Peyer's patch (tissue), 4 donors: ENCODE measurements at regions not wholly inside any gene's neighbourhood (a gene's known extent, or its start where the extent isn't known, plus 50 kb on each side); places are given as distances from the start of the nearest gene placed in this dataset.
"Not testable (repeated sequence)": the region's sequence is repeated elsewhere in the genome, so short reads cannot be mapped to it uniquely, and the experiment has no call there.

Experiments used
- DNase-seq, 3 donors: peaks; one replicate each; pipeline ENCODE4 v3.0.0-alpha.2; 2017 to 2019
- H3K27ac ChIP-seq, 4 donors: fragments of 200-600 bp; sonication (generic); one replicate each; pipeline ENCODE4 v1.5.1; 2016 to 2019
- H3K27me3 ChIP-seq, 2 donors: fragments of 200-600 bp; sonication (generic); one replicate each; pipeline ENCODE4 v1.5.1; 2019
- H3K36me3 ChIP-seq, 3 donors: fragments of 200-600 bp; sonication (generic); one replicate each; pipeline ENCODE4 v1.5.1; 2016 to 2019
- H3K4me1 ChIP-seq, 4 donors: fragments of 200-600 bp; sonication (generic); one replicate each; pipeline ENCODE4 v1.5.1; 2016 to 2019
- H3K4me3 ChIP-seq, 4 donors: fragments of 200-600 bp; sonication (generic); 1 replicate in 3 of 4; 2 replicates in 1 of 4; pipeline ENCODE4 v1.5.1; 2016 to 2019; ENCODE audit warnings: mild to moderate bottlenecking in 1 of 4
- H3K9me3 ChIP-seq, 4 donors: fragments of 200-600 bp; sonication (generic); one replicate each; pipeline ENCODE4 v1.5.1; 2016 to 2019; ENCODE audit warnings: mild to moderate bottlenecking in 1 of 4
- POLR2A ChIP-seq, 2 donors: fragments of 450-650 bp; IDR thresholded peaks; one replicate each; pipeline ENCODE4 v1.5.1; 2017; ENCODE audit warnings: antibody characterized with exemption in 2 of 2, mild to moderate bottlenecking in 2 of 2, moderate library complexity in 2 of 2
- TF ChIP-seq, protein P1 (sequence below), 6 experiments: fragments of 450-650 bp in 4 of 6; fragments of 200-600 bp in 2 of 6; sonication (generic) in 1 of 6; IDR thresholded peaks; one replicate each; pipeline ENCODE4 v1.5.1; 2017 to 2019; ENCODE audit warnings: antibody characterized with exemption in 6 of 6, mild to moderate bottlenecking in 3 of 6, moderate library complexity in 1 of 6

GRCh38 chr2:8346208-8346607 lies 335.6 kb upstream of the ID2 start:
- TF ChIP-seq, protein P1, sequence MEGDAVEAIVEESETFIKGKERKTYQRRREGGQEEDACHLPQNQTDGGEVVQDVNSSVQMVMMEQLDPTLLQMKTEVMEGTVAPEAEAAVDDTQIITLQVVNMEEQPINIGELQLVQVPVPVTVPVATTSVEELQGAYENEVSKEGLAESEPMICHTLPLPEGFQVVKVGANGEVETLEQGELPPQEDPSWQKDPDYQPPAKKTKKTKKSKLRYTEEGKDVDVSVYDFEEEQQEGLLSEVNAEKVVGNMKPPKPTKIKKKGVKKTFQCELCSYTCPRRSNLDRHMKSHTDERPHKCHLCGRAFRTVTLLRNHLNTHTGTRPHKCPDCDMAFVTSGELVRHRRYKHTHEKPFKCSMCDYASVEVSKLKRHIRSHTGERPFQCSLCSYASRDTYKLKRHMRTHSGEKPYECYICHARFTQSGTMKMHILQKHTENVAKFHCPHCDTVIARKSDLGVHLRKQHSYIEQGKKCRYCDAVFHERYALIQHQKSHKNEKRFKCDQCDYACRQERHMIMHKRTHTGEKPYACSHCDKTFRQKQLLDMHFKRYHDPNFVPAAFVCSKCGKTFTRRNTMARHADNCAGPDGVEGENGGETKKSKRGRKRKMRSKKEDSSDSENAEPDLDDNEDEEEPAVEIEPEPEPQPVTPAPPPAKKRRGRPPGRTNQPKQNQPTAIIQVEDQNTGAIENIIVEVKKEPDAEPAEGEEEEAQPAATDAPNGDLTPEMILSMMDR (IDR thresholded peaks at IDR 0.05): no peak
- TF ChIP-seq POLR2A (IDR thresholded peaks at IDR 0.05): no peak

GRCh38 chr2:8346706-8347430 lies 335.0 kb upstream of the ID2 start:
- no peak overlapping the region for H3K4me3 ChIP-seq
- no peaks in the 10 kb centered on the region for H3K36me3 ChIP-seq
- no peak for TF ChIP-seq POLR2A (IDR thresholded peaks at IDR 0.05)
- TF ChIP-seq, protein P1 (IDR thresholded peaks at IDR 0.05): no peak
- no peaks in the 10 kb centered on the region for H3K27me3 ChIP-seq
- no peaks in the 10 kb centered on the region for H3K9me3 ChIP-seq
- DNase-seq: no peak
- no peaks in the 10 kb centered on the region for H3K4me1 ChIP-seq
- H3K27ac ChIP-seq: no peak overlapping the region

More at GRCh38 chr2:8346208-8346607, 335.6 kb upstream of the ID2 start:
- Histone ChIP-seq H3K27ac (no peak overlapping the region), H3K9me3 (no peaks in the 10 kb centered on the region), H3K27me3 (no peaks in the 10 kb centered on the region), H3K4me3 (no peak overlapping the region), H3K4me1 (no peaks in the 10 kb centered on the region), H3K36me3 (no peaks in the 10 kb centered on the region)
- no peak for DNase-seq

DNA sequence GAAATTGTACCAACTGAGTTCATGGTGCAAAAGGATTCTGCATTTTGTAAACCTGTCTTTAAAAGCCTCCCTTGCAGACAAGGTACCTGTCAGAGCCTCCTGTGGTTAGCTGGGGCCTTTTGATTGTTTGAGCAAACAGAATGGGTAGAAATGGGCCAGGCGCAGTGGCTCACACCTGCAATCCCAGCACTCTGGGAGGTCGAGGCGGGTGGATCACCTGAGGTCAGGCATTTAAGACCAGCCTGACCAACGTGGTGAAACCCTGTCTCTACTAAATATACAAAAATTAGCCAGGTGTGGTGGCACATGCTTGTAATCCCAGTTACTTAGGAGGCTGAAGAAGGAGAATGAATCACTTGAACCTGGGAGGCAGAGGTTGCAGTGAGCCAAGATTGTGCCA lies 332.9 kb upstream of the ID2 start:
- H3K4me3 ChIP-seq, H3K27me3 ChIP-seq, H3K36me3 ChIP-seq, H3K27ac ChIP-seq, H3K4me1 ChIP-seq, DNase-seq, H3K9me3 ChIP-seq: not testable (repeated sequence)

DNA sequence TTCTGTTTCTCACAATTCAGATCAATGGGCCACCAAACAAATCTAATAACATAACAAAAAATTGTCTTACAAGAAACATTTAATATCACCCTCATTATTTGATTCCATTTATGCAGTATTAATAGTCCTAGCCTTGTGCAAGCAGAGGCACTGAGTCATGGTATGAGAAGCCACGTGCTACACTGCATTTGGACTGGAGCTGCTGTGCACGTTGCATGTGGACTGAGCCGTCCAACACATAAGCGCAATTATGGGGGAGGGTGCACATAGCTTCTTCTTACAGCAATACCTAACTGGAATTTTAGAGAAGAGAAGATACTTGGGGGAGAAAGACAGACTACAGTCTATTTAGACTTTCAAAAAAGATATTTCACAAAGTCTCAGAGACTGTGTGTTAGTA lies 329.6 kb upstream of the ID2 start:
- no peak for TF ChIP-seq POLR2A (IDR thresholded peaks at IDR 0.05)
- TF ChIP-seq, protein P1 (IDR thresholded peaks at IDR 0.05): no peak
- H3K27ac ChIP-seq: no peak overlapping the region
- H3K36me3 ChIP-seq: no peaks in the 10 kb centered on the region
- H3K4me1 ChIP-seq: no peaks in the 10 kb centered on the region
- H3K4me3 ChIP-seq: no peak overlapping the region
- no peak for DNase-seq
- no peaks in the 10 kb centered on the region for H3K9me3 ChIP-seq
- H3K27me3 ChIP-seq: no peaks in the 10 kb centered on the region

DNA sequence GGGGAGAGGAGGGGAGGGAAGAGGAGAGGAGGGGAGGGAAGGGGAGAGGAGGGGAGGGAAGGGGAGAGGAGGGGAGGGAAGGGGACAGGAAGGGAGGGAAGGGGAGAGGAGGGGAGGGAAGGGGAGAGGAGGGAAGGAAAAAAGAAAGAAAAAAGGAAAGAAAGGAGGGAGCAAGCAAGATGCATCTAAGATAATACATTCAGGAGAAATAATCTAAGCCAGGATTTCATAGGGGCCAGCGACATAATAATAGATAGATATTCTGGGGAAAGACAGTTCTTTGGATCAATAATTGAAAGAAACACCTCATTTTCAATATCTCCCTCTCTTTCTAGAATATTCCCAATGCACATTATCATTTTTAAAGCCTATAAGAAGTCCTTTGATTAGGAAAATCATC lies 328.9 kb upstream of the ID2 start:
- H3K36me3 ChIP-seq: no peaks in the 10 kb centered on the region
- DNase-seq: no peak
- TF ChIP-seq POLR2A (IDR thresholded peaks at IDR 0.05): no peak
- TF ChIP-seq, protein P1 (IDR thresholded peaks at IDR 0.05): no peak
- no peaks in the 10 kb centered on the region for H3K4me1 ChIP-seq
- H3K9me3 ChIP-seq: no peaks in the 10 kb centered on the region
- H3K4me3 ChIP-seq: no peak overlapping the region
- no peak overlapping the region for H3K27ac ChIP-seq
- no peaks in the 10 kb centered on the region for H3K27me3 ChIP-seq

DNA sequence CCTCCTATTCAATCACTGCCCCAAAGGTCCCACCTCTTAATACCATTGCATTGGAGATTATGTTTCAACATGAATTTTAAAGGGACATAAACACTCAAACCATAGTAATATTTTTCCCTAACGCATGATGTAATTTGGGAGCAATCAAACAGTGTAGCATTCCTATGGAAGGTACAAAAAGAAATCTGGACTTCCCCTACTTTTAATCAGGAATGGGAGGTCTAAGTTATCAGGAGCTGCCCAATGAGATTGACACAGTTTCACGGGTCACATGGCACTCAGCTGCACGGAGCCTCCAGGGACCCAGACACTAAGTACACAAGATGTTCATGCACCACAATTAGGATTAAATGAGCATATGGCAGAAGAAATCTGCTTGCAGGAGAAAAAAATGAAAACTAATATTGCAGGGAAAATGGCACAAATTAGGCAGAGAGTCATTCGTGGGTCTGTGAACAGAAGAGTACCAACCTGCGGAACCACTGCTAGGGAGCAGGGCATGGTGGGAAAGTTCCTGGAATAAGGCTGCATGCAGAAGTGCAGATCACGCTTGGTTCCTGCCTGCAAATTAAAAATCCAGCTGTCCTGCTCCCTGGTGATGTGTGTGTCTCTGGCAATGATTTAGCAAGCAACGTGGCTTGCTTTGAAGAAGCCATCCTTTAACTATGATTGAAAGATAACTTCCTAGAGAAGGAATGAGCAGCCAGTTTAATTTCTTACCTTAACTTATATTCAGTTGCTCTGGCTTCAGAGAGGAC lies 326.6 kb upstream of the ID2 start:
- TF ChIP-seq POLR2A (IDR thresholded peaks at IDR 0.05): no peak
- TF ChIP-seq, protein P1 (IDR thresholded peaks at IDR 0.05): no peak
- Histone ChIP-seq H3K36me3 (no peaks in the 10 kb centered on the region), H3K4me3 (no peak overlapping the region), H3K27ac (no peak overlapping the region), H3K27me3 (no peaks in the 10 kb centered on the region), H3K4me1 (no peaks in the 10 kb centered on the region), H3K9me3 (no peaks in the 10 kb centered on the region)
- no peak for DNase-seq
